ENCODE measurements at regions not wholly inside any gene's neighbourhood (a gene's known extent, or its start where the extent isn't known, plus 50 kb on each side); places are given as distances from the start of the nearest gene placed in this dataset.
A peak's percentile ranks its signal among the peaks of the same experiment; 100 is the strongest.
"Not testable (repeated sequence)": the region's sequence is repeated elsewhere in the genome, so short reads cannot be mapped to it uniquely, and the experiment has no call there.

- DNase-seq = no peak
- Histone ChIP-seq H3K4me3 (ENCODE audit: low read length) (no peak overlapping the region), H3K9me3 (ENCODE audit: control insufficient read depth in 2 of 3, low read length in 3 of 3) (no peaks in the 10 kb centered on the region), H3K4me1 (ENCODE audit: control insufficient read depth in 2 of 2, insufficient read depth in 2 of 2, low read length in 2 of 2) (no peaks in the 10 kb centered on the region), H3K27me3 (ENCODE audit: control insufficient read depth in 2 of 2, insufficient read depth in 2 of 2, low read length in 2 of 2) (peaks cover 0 to 4% of the 10 kb centered on the region in 2 donors), H3K36me3 (ENCODE audit: control insufficient read depth in 2 of 3, insufficient read depth in 3 of 3, low read length in 3 of 3) (no peaks in the 10 kb centered on the region), H3K27ac (ENCODE audit: low read depth, low read length) (no peak overlapping the region)
- ChIA-PET POLR2A (no interaction called here), CTCF (no interaction called here)
- H3K9me3 Mint-ChIP-seq = peaks cover 0 to 3% (median 0%) of the 10 kb centered on the region in 11 donors
- intact Hi-C loops (cut with micrococcal nuclease) = no loop called here
- no peaks in the 10 kb centered on the region for H3K4me1 Mint-ChIP-seq
- ATAC-seq = no peak
- H3K27ac Mint-ChIP-seq = no peak overlapping the region
- H3K4me3 Mint-ChIP-seq = no peak overlapping the region
- H3K36me3 Mint-ChIP-seq = no peaks in the 10 kb centered on the region
- peaks cover 0 to 11% (median 5%) of the 10 kb centered on the region in 5 donors for H3K27me3 Mint-ChIP-seq
These were observed 64.8 kb upstream of the TSPAN2 start for GRCh38 chr1:115153966-115154557.

- Mint-ChIP-seq H3K4me3 (peak overlapping the region; percentile 26 to 85 (median 69)), H3K27me3 (peaks cover 22 to 48% (median 34%) of the 10 kb centered on the region in 5 donors), H3K27ac (peak overlapping the region in 3 of 9 donors; percentile 58 to 83 (median 81))
- H3K27me3 ChIP-seq (ENCODE audit: control insufficient read depth in 2 of 2, insufficient read depth in 2 of 2, low read length in 2 of 2); H3K36me3 ChIP-seq (ENCODE audit: control insufficient read depth in 2 of 3, insufficient read depth in 3 of 3, low read length in 3 of 3); intact Hi-C loops (cut with micrococcal nuclease); ATAC-seq; H3K36me3 Mint-ChIP-seq; H3K9me3 Mint-ChIP-seq; H3K9me3 ChIP-seq (ENCODE audit: control insufficient read depth in 2 of 3, low read length in 3 of 3); POLR2A ChIA-PET; H3K4me1 ChIP-seq (ENCODE audit: control insufficient read depth in 2 of 2, insufficient read depth in 2 of 2, low read length in 2 of 2); H3K4me1 Mint-ChIP-seq; H3K4me3 ChIP-seq (ENCODE audit: low read length); H3K27ac ChIP-seq (ENCODE audit: low read depth, low read length): not testable (repeated sequence)
- peak in 3 of 9 donors; percentile 5 to 43 (median 11) for DNase-seq
- CTCF ChIA-PET = interaction anchor here (1.1 kb wide), 1 partner anchor 9 kb away, joined by 3 read pairs; no protein-coding TSS in a partner anchor
These were observed 58.6 kb upstream of the TSPAN2 start for GRCh38 chr1:115147928-115148327.

GRCh38 chr1:115145226-115145625 is 55.9 kb upstream of the TSPAN2 start:
- H3K27ac Mint-ChIP-seq = no peak overlapping the region
- Histone ChIP-seq H3K4me1 (ENCODE audit: control insufficient read depth in 2 of 2, insufficient read depth in 2 of 2, low read length in 2 of 2) (no peaks in the 10 kb centered on the region), H3K4me3 (ENCODE audit: low read length) (no peak overlapping the region), H3K27me3 (ENCODE audit: control insufficient read depth in 2 of 2, insufficient read depth in 2 of 2, low read length in 2 of 2) (no peaks in the 10 kb centered on the region), H3K36me3 (ENCODE audit: control insufficient read depth in 2 of 3, insufficient read depth in 3 of 3, low read length in 3 of 3) (no peaks in the 10 kb centered on the region), H3K27ac (ENCODE audit: low read depth, low read length) (no peak overlapping the region), H3K9me3 (ENCODE audit: control insufficient read depth in 2 of 3, low read length in 3 of 3) (no peaks in the 10 kb centered on the region)
- intact Hi-C loops (cut with micrococcal nuclease) = no loop called here
- no peak overlapping the region for H3K4me3 Mint-ChIP-seq
- POLR2A ChIA-PET = no interaction called here
- no peaks in the 10 kb centered on the region for H3K36me3 Mint-ChIP-seq
- no peak for DNase-seq
- CTCF ChIA-PET = no interaction called here
- H3K4me1 Mint-ChIP-seq = peaks cover 0 to 5% (median 3%) of the 10 kb centered on the region in 7 donors
- ATAC-seq = no peak
- peaks cover 36 to 48% (median 39%) of the 10 kb centered on the region in 5 donors for H3K27me3 Mint-ChIP-seq
- peaks cover 0 to 5% (median 0%) of the 10 kb centered on the region in 11 donors for H3K9me3 Mint-ChIP-seq

GRCh38 chr1:115144176-115144575 is 54.9 kb upstream of the TSPAN2 start:
- no peaks in the 10 kb centered on the region for H3K36me3 ChIP-seq (ENCODE audit: control insufficient read depth in 2 of 3, insufficient read depth in 3 of 3, low read length in 3 of 3)
- no peak overlapping the region for H3K27ac ChIP-seq (ENCODE audit: low read depth, low read length)
- ATAC-seq (no peak), DNase-seq (no peak)
- CTCF ChIA-PET = no interaction called here
- no peaks in the 10 kb centered on the region for H3K9me3 ChIP-seq (ENCODE audit: control insufficient read depth in 2 of 3, low read length in 3 of 3)
- peaks cover 39 to 50% (median 46%) of the 10 kb centered on the region in 5 donors for H3K27me3 Mint-ChIP-seq
- no peaks in the 10 kb centered on the region for H3K27me3 ChIP-seq (ENCODE audit: control insufficient read depth in 2 of 2, insufficient read depth in 2 of 2, low read length in 2 of 2)
- H3K9me3 Mint-ChIP-seq = peaks cover 0 to 4% (median 0%) of the 10 kb centered on the region in 11 donors
- H3K4me3 Mint-ChIP-seq = no peak overlapping the region
- no peak overlapping the region for H3K4me3 ChIP-seq (ENCODE audit: low read length)
- H3K4me1 ChIP-seq (ENCODE audit: control insufficient read depth in 2 of 2, insufficient read depth in 2 of 2, low read length in 2 of 2) = peaks cover 0 to 2% of the 10 kb centered on the region in 2 donors
- no peaks in the 10 kb centered on the region for H3K36me3 Mint-ChIP-seq
- H3K4me1 Mint-ChIP-seq = peaks cover 2 to 5% (median 4%) of the 10 kb centered on the region in 7 donors
- peak overlapping the region in 1 of 9 donors; percentile 51 for H3K27ac Mint-ChIP-seq
- intact Hi-C loops (cut with micrococcal nuclease) = no loop called here
- POLR2A ChIA-PET = no interaction called here

GRCh38 chr1:115142616-115143015 is 53.3 kb upstream of the TSPAN2 start:
- POLR2A ChIA-PET = no interaction called here
- no peak overlapping the region for H3K4me3 ChIP-seq (ENCODE audit: low read length)
- no peaks in the 10 kb centered on the region for H3K9me3 ChIP-seq (ENCODE audit: control insufficient read depth in 2 of 3, low read length in 3 of 3)
- Mint-ChIP-seq H3K9me3 (peaks cover 0 to 2% (median 0%) of the 10 kb centered on the region in 11 donors), H3K27ac (peak overlapping the region in 1 of 9 donors; percentile 56), H3K4me3 (no peak overlapping the region), H3K27me3 (peaks cover 34 to 56% (median 51%) of the 10 kb centered on the region in 5 donors), H3K4me1 (peaks cover 1 to 7% (median 5%) of the 10 kb centered on the region in 7 donors), H3K36me3 (no peaks in the 10 kb centered on the region)
- CTCF ChIA-PET = interaction anchor here (1.1 to 2.1 kb wide), 2 partner anchors 453 to 629 kb away, joined by 3 to 8 read pairs; no protein-coding TSS in a partner anchor
- no peaks in the 10 kb centered on the region for H3K36me3 ChIP-seq (ENCODE audit: control insufficient read depth in 2 of 3, insufficient read depth in 3 of 3, low read length in 3 of 3)
- no peaks in the 10 kb centered on the region for H3K27me3 ChIP-seq (ENCODE audit: control insufficient read depth in 2 of 2, insufficient read depth in 2 of 2, low read length in 2 of 2)
- H3K27ac ChIP-seq (ENCODE audit: low read depth, low read length) = no peak overlapping the region
- ATAC-seq = no peak
- no peak for DNase-seq
- peaks cover 0 to 6% of the 10 kb centered on the region in 2 donors for H3K4me1 ChIP-seq (ENCODE audit: control insufficient read depth in 2 of 2, insufficient read depth in 2 of 2, low read length in 2 of 2)
- intact Hi-C loops (cut with micrococcal nuclease) = no loop called here

GRCh38 chr1:115141145-115141454 is 51.8 kb upstream of the TSPAN2 start:
- DNase-seq = no peak
- no peak for ATAC-seq
- Mint-ChIP-seq H3K9me3 (no peaks in the 10 kb centered on the region), H3K4me1 (peaks cover 0 to 7% (median 4%) of the 10 kb centered on the region in 7 donors), H3K27ac (no peak overlapping the region), H3K36me3 (no peaks in the 10 kb centered on the region), H3K27me3 (peaks cover 20 to 42% (median 36%) of the 10 kb centered on the region in 5 donors), H3K4me3 (no peak overlapping the region)
- intact Hi-C loops (cut with micrococcal nuclease) = no loop called here
- no peaks in the 10 kb centered on the region for H3K36me3 ChIP-seq (ENCODE audit: control insufficient read depth in 2 of 3, insufficient read depth in 3 of 3, low read length in 3 of 3)
- H3K27me3 ChIP-seq (ENCODE audit: control insufficient read depth in 2 of 2, insufficient read depth in 2 of 2, low read length in 2 of 2) = no peaks in the 10 kb centered on the region
- H3K4me3 ChIP-seq (ENCODE audit: low read length) = no peak overlapping the region
- peaks cover 0 to 6% of the 10 kb centered on the region in 2 donors for H3K4me1 ChIP-seq (ENCODE audit: control insufficient read depth in 2 of 2, insufficient read depth in 2 of 2, low read length in 2 of 2)
- no peaks in the 10 kb centered on the region for H3K9me3 ChIP-seq (ENCODE audit: control insufficient read depth in 2 of 3, low read length in 3 of 3)
- ChIA-PET POLR2A (no interaction called here), CTCF (interaction anchor here (1.1 to 2.1 kb wide), 2 partner anchors 454 to 457 kb away, joined by 3 to 8 read pairs; no protein-coding TSS in a partner anchor)
- no peak overlapping the region for H3K27ac ChIP-seq (ENCODE audit: low read depth, low read length)
